ENCODE measurements at regions not wholly inside any gene's neighbourhood (a gene's known extent, or its start where the extent isn't known, plus 50 kb on each side); places are given as distances from the start of the nearest gene placed in this dataset.

- TF ChIP-seq CTCF (IDR thresholded peaks at IDR 0.05) (no peak), POLR2A (IDR thresholded peaks at IDR 0.05) (no peak), EP300 (IDR thresholded peaks at IDR 0.05) (no peak)
- Histone ChIP-seq H3K4me1 (peaks cover 0 to 15% (median 0%) of the 10 kb centered on the region in 4 donors), H3K4me3 (no peak overlapping the region), H3K27me3 (no peaks in the 10 kb centered on the region), H3K36me3 (no peaks in the 10 kb centered on the region), H3K9me3 (no peaks in the 10 kb centered on the region), H3K27ac (peak overlapping the region in 1 of 4 donors; percentile 15)
- no peak for DNase-seq (ENCODE audit: low spot score in 2 of 2)
- WGBS, 2 donors: 60 to 83% methylated on average over 6 of the region's 6 CpGs
Observed at GRCh38 chr1:56418151-56418631, 161.2 kb downstream of the PLPP3 start.

- Histone ChIP-seq H3K27me3 (no peaks in the 10 kb centered on the region), H3K27ac (peak overlapping the region in 1 of 4 donors; percentile 15), H3K4me3 (no peak overlapping the region), H3K4me1 (peaks cover 0 to 15% (median 0%) of the 10 kb centered on the region in 4 donors), H3K9me3 (no peaks in the 10 kb centered on the region), H3K36me3 (no peaks in the 10 kb centered on the region)
- TF ChIP-seq EP300 (IDR thresholded peaks at IDR 0.05): no peak
- TF ChIP-seq CTCF (IDR thresholded peaks at IDR 0.05): no peak
- no peak for DNase-seq (ENCODE audit: low spot score in 2 of 2)
- 76 to 78% methylated on average over 4 of the region's 4 CpGs for WGBS, 2 donors
Observed at GRCh38 chr1:56417646-56418045, 161.7 kb downstream of the PLPP3 start.

- no peaks in the 10 kb centered on the region for H3K27me3 ChIP-seq
- no peak for DNase-seq (ENCODE audit: low spot score in 2 of 2)
- H3K4me1 ChIP-seq: peaks cover 0 to 21% (median 5%) of the 10 kb centered on the region in 4 donors
- no peaks in the 10 kb centered on the region for H3K36me3 ChIP-seq
- H3K9me3 ChIP-seq: no peaks in the 10 kb centered on the region
- no peak overlapping the region for H3K4me3 ChIP-seq
- H3K27ac ChIP-seq: no peak overlapping the region
- TF ChIP-seq CTCF (IDR thresholded peaks at IDR 0.05) (no peak), EP300 (IDR thresholded peaks at IDR 0.05) (no peak), POLR2A (IDR thresholded peaks at IDR 0.05) (no peak)
- WGBS, 2 donors: 49 to 61% methylated on average over 2 of the region's 2 CpGs
Observed at GRCh38 chr1:56416495-56416894, 162.9 kb downstream of the PLPP3 start.

GRCh38 chr1:56415720-56416119 lies 163.6 kb downstream of the PLPP3 start:
- H3K4me3 ChIP-seq: no peak overlapping the region
- no peaks in the 10 kb centered on the region for H3K36me3 ChIP-seq
- TF ChIP-seq POLR2A (IDR thresholded peaks at IDR 0.05) (no peak), CTCF (IDR thresholded peaks at IDR 0.05) (no peak), EP300 (IDR thresholded peaks at IDR 0.05) (no peak)
- 81 to 100% methylated on average over 4 of the region's 4 CpGs for WGBS, 2 donors
- H3K9me3 ChIP-seq: no peaks in the 10 kb centered on the region
- peaks cover 0 to 23% (median 5%) of the 10 kb centered on the region in 4 donors for H3K4me1 ChIP-seq
- H3K27ac ChIP-seq: no peak overlapping the region
- no peak for DNase-seq (ENCODE audit: low spot score in 2 of 2)
- H3K27me3 ChIP-seq: no peaks in the 10 kb centered on the region

GRCh38 chr1:56415258-56415657 lies 164.1 kb downstream of the PLPP3 start:
- no peaks in the 10 kb centered on the region for H3K9me3 ChIP-seq
- no peak for TF ChIP-seq EP300 (IDR thresholded peaks at IDR 0.05)
- TF ChIP-seq CTCF (IDR thresholded peaks at IDR 0.05): no peak
- TF ChIP-seq POLR2A (IDR thresholded peaks at IDR 0.05): no peak
- 73 to 87% methylated on average over 3 of the region's 3 CpGs for WGBS, 2 donors
- H3K4me3 ChIP-seq: no peak overlapping the region
- no peaks in the 10 kb centered on the region for H3K27me3 ChIP-seq
- H3K36me3 ChIP-seq: no peaks in the 10 kb centered on the region
- H3K27ac ChIP-seq: no peak overlapping the region
- peaks cover 0 to 23% (median 5%) of the 10 kb centered on the region in 4 donors for H3K4me1 ChIP-seq
- no peak for DNase-seq (ENCODE audit: low spot score in 2 of 2)

Data from tibial nerve (tissue), 4 donors.